HG03060 (cell line): ENCODE measurements at regions not wholly inside any gene's neighbourhood (a gene's known extent, or its start where the extent isn't known, plus 50 kb on each side); places are given as distances from the start of the nearest gene placed in this dataset.

Experiments used
- ATAC-seq: cut with Tn5 transposase; IDR thresholded peaks from one replicate; pipeline ENCODE4 v1.9.1; 2021; ENCODE audit warnings: low read depth, moderate number of reproducible peaks; ENCODE audit not compliant: unreplicated experiment

- no peak for ATAC-seq
Observed at GRCh38 chr6:2388554-2389324, 143.3 kb upstream of the GMDS start.

DNA sequence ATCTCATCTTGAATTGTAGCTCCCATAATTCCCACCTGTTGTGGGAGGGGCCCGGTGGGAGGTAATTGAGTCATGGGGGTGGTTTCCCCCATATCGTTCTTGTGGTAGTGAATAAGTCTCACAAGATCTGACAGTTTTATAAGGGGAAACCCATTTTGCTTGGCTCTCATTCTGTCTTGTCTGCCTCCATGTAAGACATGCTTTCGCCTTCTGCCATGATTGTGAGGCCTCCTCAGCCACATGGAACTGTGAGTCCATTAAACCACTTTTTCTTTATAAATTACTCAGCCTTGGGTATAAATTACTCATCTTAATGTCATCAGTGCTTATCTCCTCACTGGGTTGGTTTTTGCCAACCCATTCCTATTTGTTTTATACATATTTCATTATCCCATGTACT, 142.0 kb upstream of the GMDS start:
- no peak for ATAC-seq

GRCh38 chr6:2385471-2385983, 140.1 kb upstream of the GMDS start:
- ATAC-seq, result no peak

DNA sequence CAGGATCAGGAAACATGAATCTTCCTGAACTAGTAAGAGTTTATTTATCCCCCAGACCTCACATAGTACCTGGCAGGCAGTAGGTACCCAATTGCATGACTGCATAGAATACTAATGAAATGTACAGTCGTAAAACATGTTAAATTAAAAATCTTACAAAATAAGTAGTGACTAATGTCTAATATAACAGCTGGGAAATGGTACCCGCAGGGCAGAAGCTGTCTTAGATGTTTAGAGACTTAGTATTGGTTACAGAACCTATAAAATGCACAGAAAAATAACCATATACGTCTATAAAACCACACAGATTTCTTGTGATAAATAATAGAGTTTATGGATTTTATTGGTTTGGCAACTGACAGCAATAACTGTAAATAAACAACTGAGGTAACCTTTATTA, 139.1 kb upstream of the GMDS start:
- ATAC-seq, result no peak

GRCh38 chr6:2381872-2382661, 136.7 kb upstream of the GMDS start:
- ATAC-seq, result no peak

- no peak for ATAC-seq
Observed at GRCh38 chr6:2378891-2379652, 133.7 kb upstream of the GMDS start.

DNA sequence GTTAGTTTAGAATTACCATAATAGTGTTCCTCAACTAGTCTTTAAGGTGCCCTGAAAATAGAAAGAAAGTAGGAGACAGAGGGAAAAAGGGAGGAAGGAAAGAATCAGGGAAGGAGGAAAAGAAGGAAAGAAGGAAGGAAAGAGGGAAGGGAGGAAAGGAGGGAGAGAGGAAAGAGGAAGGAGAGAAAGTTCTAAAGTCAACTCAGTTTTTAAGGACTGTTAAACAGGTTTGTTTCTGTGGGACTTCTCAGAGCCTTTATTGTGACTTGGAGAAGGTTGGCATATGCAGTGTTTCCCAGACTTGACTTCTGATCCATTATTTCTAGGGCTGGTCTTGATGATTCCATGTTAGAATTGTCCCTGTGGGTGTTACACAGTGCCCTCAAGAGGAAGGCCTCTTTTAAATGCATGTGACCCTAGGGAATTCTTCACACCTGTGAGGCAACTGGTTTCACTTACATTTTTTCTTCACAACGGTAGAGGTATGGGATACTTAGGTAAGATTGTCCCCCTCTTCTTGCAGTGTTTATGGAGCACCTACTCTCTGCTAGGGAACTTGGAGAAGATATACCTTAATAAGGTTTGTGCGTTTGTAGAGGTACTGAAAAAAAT, 132.7 kb upstream of the GMDS start:
- ATAC-seq, result no peak

- ATAC-seq, result no peak
Observed at GRCh38 chr6:2376429-2377355, 131.3 kb upstream of the GMDS start.

- ATAC-seq, result no peak
Observed at GRCh38 chr6:2375443-2375842, 130.0 kb upstream of the GMDS start.

DNA sequence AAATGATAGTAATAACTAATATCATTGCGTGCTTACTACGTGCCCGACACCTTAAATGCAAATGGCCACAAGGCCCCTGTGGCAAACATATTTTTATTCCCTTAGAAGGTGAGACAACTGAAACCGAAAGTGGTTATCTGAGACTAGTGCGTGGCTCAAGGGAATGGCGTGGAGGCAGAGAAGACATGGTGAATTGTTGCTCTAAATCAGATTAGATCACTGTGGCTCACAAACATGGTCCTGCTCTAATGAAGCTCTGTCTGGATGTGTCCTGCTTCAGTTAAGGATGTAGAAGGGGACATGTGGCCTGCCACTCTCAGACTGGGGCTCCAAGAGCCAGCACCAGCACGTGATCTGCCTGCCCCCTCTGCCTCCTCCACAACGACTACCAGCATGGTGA, 124.2 kb upstream of the GMDS start:
- no peak for ATAC-seq

GRCh38 chr6:2363211-2363610, 117.8 kb upstream of the GMDS start:
- ATAC-seq, result no peak

GRCh38 chr6:2361195-2361594, 115.8 kb upstream of the GMDS start:
- no peak for ATAC-seq

GRCh38 chr6:2360716-2361115, 115.3 kb upstream of the GMDS start:
- no peak for ATAC-seq

DNA sequence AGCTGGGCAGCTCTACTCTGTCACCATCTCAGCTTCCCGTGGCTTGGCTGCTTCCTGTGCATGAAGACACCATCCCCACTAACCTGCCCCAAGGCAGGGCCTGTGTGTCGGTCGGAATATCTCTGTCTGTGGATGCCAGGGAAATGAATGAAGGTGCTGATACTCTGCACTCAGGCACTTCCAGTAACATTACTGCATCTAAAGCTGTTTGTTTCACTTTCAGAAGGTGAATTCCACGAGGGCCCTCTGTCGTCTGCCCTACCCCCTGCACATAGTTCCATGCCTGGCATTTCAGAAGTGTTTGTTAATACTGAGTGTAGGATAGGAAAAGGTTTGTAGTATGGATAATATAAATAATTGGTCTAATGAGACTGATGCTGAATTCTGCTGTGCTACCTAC, 114.7 kb upstream of the GMDS start:
- ATAC-seq, result no peak

- ATAC-seq, result no peak
Observed at GRCh38 chr6:2355150-2355549, 109.7 kb upstream of the GMDS start.

DNA sequence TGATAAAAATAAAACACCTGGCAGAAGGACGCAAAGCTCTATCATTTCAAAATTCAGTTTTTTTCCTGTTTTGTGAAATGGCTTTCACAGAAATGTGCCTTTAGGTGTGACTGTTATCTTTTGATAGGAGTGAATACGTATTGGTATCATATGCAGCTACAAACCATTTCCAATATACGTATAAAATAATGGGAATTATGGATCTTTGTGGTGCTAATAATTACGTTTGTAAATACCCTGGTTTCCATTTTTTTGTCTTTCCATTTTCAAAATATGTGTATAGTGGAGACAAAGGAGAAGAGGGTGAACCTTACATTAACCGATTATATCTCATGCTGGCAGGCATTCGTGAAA, 108.7 kb upstream of the GMDS start:
- ATAC-seq, result no peak

DNA sequence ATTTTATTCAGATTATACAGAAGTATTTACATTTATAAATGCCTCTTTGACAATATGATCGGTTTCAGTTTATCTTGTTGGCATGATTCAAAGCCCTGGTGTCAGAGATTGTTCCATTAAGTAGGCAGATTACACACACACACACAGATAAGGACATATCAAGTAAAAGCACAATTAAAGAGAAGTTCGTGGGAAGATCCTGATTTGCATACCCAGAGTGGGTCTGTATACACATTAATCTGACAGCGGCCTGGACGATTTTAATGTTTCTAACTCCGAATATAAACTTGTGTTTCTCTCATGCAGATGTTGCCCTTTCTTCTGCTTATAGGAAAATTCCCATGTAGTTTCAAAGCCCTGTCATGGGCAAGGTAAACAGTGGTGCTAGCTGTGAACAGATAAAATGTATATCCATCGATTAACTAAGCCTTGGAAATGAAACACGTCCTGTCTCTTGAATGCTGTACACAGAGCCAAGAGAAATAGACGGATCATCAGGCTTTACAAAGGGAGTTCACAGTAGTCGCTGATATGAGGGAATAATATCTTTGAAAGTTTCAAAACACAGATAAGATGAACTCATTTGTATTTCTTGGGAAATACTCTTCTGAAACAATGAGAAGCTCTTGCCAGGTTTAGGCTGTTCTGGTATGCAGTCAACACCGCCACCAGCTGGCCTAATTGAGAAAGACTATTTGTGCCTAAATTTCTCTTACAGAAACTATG, 108.2 kb upstream of the GMDS start:
- ATAC-seq, result no peak

GRCh38 chr6:2351807-2352431, 106.5 kb upstream of the GMDS start:
- ATAC-seq, result no peak

DNA sequence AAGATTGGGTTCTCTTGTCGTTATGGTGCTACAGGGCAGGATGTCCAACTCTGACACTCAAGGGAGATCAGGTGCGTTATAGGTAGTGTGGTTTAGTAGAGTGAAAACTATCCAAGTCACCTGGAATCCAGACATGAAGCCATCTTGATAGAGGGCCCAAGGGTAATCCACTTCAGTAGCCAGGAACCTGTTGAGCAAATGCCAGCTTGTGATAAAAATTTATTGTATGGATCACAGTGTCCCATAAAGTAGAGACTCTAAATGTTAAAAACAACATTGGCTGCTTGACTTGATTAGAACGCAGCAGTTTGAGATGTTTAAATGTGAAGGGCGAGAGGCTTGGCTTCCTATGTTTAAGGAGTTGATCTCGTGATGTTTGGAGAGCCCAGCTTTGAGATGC, 105.7 kb upstream of the GMDS start:
- ATAC-seq, result no peak
